ENCODE measurements at regions not wholly inside any gene's neighbourhood (a gene's known extent, or its start where the extent isn't known, plus 50 kb on each side); places are given as distances from the start of the nearest gene placed in this dataset.
A peak's percentile ranks its signal among the peaks of the same experiment; 100 is the strongest.

- DNase-seq = peak in 1 of 3 donors; percentile 29
Observed at GRCh38 chrY:21175505-21175904, 335.6 kb upstream of the RBMY1B start.

GRCh38 chrY:21177306-21177800 lies 333.8 kb upstream of the RBMY1B start:
- DNase-seq = peak; percentile 51 to 62 (median 61)

GRCh38 chrY:21178281-21178680 lies 332.9 kb upstream of the RBMY1B start:
- DNase-seq = peak; percentile 44 to 62 (median 57)

DNA sequence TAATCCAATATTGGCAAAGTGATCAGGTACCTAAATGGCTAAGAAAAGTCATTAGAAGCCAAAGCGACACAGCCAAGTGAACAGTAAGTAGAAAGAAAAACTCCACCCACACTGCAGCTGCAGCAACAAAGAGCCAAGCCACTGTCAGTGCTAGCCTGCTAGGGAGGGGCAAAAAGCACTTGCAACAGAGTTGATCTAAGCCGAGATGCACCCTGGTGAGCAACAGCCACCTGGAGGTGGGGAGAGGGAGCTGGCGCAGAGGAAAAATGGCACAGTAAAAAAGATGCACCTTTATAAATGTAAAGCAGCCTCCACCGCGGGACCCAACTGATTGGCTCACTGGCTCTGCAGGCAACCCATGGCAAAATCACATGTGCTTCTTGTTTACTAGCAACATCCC lies 330.2 kb upstream of the RBMY1B start:
- no peak for DNase-seq

DNA sequence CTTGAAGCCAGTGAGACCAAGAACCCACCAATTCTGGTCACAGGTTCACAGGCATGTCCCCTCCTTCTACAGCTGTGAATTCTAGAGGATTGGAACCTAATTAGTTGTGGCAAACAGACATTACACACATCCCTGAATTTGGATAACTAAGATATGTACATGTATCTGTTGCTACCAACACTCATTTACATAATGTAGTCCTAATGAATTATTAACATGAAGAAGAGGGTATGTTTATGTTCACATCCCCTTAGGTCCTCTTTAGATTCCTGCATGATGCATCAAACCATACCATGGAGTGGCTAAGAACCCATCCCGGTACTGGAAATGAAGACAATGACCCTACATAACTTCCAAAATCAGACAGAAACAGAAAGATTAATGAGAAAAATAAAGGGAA lies 326.9 kb upstream of the RBMY1B start:
- no peak for DNase-seq

- DNase-seq = no peak
Observed at GRCh38 chrY:21185419-21186105, 325.6 kb upstream of the RBMY1B start.

GRCh38 chrY:21192694-21193093 lies 318.4 kb upstream of the RBMY1B start:
- peak; percentile 41 to 75 (median 74) for DNase-seq

DNA sequence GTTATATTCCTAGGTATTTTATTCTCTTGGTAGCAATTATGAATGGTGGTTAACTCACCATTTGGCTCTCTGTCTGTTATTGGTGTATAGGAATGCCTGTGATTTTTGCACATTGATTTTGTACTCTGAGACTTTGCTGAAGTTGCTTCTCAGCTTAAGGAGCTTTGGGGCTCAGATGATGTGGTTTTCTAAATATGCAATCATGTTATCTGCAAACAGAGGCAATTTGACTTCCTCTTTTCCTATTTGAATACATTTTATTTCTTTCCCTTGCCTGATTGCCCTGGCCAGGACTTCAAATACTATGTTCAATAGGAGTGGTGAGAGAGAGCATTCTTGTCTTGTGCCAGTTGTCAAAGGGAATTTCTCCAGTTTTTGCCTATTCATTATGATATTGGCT lies 310.9 kb upstream of the RBMY1B start:
- DNase-seq = peak in 1 of 3 donors; percentile 26

DNA sequence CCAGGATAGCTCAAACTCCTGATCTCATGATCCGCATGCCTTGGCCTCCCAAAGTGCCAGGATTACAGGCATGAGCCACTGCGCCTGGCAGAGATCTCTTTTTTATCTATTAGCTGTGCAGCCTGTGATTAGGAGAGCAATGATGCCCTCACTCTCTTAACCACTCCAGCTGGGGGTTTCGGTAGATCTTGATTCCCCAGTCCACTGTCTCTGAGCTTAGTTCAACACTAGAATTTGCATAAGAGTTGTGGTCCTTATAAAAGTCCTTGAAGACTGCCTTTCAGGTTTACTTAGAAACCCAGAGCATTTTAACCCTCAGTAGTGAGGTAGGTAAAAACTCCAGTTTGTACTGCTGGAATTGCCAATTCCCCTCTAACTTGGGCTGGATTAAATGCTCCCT lies 283.3 kb upstream of the RBMY1B start:
- DNase-seq = no peak

GRCh38 chrY:21240221-21240620 lies 270.9 kb upstream of the RBMY1B start:
- peak; percentile 53 to 77 (median 72) for DNase-seq

DNA sequence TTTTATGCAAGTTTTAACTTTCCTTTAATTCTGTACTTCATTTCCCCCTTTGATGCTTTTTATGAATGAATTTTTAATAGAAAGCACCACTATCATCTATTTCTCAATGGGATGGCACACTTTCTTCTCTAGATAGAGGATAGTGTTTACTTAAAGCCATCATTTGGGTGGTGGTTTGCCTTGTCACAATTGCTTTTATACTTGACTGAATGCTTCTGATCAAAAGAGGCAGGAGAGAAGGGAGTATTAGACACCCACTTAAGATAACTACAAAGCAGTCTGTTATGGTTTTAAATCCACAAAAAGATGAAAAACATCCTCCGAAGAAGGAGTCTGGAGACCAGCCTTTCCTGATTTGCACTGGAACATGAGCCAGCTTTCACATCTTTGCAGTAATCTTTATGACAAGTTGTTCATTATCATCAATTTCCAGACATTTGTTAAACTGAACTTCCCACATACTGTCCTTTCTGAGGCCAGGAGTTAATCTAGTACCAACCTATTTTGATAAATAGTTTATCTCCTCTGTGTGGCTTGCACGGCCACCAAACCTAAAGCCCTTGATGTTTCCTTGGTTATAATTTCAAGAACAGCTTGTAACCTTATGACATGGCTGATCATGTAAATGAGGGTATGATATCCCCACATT lies 270.4 kb upstream of the RBMY1B start:
- DNase-seq = no peak

DNA sequence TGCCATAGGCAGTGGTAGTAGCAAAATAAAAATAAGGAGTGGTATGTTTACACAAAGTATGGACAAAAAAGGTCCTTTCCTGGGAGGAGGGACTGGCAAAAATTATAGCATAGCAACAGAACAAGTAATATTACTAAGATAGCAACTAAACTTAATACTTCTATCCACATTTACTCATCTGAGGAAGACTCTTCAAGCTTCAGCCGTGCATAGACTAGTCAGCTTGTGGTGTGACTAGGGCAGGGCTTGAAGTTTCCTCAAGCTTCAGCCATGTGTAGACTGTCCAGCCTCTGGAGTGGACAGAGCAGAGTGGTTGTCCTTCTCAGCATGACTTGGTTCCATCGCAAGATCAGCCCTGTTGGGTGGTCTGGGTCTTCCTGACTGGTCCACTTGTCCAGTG lies 268.3 kb upstream of the RBMY1B start:
- DNase-seq = no peak

DNA sequence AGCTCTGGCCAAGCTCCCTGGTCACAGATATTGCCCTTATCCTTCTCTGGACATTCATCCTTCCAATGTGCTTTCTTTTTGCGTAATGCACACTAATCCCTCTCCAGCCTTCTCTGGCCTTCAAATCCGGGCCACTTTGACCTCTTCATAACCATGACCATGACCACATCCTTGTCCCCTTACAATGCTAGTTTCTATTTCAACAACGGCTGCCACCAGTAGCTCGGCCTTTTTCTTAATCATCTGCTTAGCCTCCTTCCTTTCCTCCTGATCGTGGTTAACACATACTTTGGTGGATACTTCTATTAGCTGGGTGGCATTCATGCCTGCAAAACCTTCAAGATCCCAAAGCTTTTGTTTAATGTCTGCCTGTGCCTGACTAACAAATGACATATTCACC lies 264.4 kb upstream of the RBMY1B start:
- no peak for DNase-seq

DNA sequence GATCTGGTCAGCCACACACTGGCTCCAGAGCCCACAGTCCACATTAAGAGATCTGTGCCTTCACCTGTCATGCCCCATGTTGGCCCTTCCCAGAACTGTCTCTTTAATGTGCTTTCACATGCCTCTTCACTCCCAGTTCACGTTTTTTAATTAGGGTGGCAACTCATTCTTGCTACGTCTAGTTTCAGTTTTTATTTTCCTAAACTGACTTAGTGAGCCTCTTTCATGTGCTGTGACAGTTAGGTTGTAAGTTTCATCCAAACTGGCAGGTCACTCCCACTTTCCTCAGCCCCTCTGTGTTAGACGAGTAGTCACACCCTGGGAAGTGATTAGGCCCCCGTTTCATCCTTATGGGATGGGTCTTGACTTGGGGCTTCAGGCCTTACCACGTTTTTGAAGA lies 262.5 kb upstream of the RBMY1B start:
- DNase-seq = no peak

GRCh38 chrY:21253455-21254248 lies 257.5 kb upstream of the RBMY1B start:
- no peak for DNase-seq

GRCh38 chrY:21254476-21254875 lies 256.7 kb upstream of the RBMY1B start:
- DNase-seq = no peak

DNA sequence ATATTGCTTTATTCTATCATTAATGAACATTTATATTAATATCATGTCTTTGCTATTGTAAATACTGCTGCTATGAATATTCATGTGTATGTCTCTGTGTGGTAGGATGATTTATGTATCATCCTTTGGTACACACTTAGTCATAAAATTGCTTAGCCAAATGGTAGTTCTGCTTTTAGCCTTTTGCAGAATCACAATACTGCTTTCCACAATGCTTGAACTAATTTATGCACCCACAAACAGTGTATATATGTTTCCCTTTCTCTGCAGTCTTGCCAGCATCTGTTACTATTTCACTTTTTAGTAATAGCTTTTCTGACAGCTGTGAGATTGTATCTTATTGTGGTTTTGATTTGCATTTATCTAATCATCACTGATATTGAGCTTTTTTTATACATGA lies 254.3 kb upstream of the RBMY1B start:
- peak in 2 of 3 donors; percentile 36 to 49 for DNase-seq

GRCh38 chrY:21259707-21260106 lies 251.4 kb upstream of the RBMY1B start:
- DNase-seq = no peak

DNA sequence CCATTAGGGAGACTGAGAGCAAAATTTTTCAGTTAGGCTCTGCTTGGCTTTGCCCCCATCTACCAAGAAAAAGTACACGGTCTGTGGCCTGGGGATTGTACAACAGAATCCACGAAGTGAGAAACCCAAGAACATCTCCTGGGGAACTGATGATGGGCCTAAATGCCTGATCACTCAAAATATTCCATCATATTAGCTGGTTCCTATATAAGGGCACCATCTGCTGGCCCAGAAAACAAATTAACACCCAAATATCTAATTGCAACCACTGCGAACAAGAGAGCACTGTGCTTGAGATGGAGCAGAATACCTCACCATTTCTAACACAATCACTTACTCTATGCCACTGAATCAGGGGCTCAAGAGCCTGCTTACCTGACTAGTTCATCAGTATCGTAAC lies 250.8 kb upstream of the RBMY1B start:
- DNase-seq = peak in 2 of 3 donors; percentile 31 to 52

- no peak for DNase-seq
Observed at GRCh38 chrY:21261158-21261557, 250.0 kb upstream of the RBMY1B start.

DNA sequence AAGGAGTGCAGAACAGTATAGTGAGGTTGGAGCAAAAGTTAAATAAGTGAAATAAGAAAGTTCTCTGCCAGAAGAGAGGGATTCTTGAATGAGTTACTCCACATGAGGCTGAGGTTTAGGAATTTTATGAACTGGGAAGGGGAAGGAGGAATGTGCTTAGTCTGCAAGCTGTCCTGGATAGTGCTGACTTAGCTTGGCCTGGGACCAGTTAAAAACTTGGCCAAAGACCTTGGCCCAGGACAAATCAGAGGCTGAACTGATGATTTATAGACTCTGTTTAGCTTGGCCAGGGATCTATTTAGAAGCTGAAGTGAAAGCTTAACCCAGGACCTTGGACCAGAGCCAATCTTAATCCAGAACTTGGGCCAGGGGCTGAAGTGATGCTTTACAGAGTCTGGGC lies 244.4 kb upstream of the RBMY1B start:
- no peak for DNase-seq

GRCh38 chrY:21267164-21267563 lies 244.0 kb upstream of the RBMY1B start:
- no peak for DNase-seq

GRCh38 chrY:21287769-21288168 lies 223.4 kb upstream of the RBMY1B start:
- no peak for DNase-seq

- peak; percentile 49 to 77 (median 73) for DNase-seq
Observed at GRCh38 chrY:21288908-21289307, 222.2 kb upstream of the RBMY1B start.

All from suppressor macrophage treated with lipopolysaccharide for 1 hour (primary cell).